K562 (cell line): ENCODE measurements at regions not wholly inside any gene's neighbourhood (a gene's known extent, or its start where the extent isn't known, plus 50 kb on each side); places are given as distances from the start of the nearest gene placed in this dataset.

ENCODE experiments used
- ATAC-seq: fragments of 200-7000 bp; cut with Tn5 transposase; 3 replicates; pipeline ENCODE4 v1.9.1; 2020; ENCODE audit warnings: moderate library complexity
- BruUV-seq: library from RNA; stranded (reverse); fragments of 400-500 nt; replicated peaks from 2 replicates; lab custom pipeline; 2021; lab: Mats Ljungman, UMichigan
- CTCF ChIA-PET: fragments of 300-600 bp; formaldehyde crosslinking; extraction: SDS; loops from one replicate; lab custom pipeline; 2021; ENCODE audit warnings: low intra/inter-chr PET ratio; lab: Yijun Ruan, JAX
- POLR2A ChIA-PET: fragments of 300-600, 350-650 bp; sonication (Branson Sonifier 250); formaldehyde crosslinking; extraction: SDS; loops from one replicate; lab custom pipeline; 2021; ENCODE audit warnings: antibody characterized with exemption, inconsistent platforms; lab: Yijun Ruan, JAX
- DNase-seq, 4 experiments: peaks; one replicate each; pipeline versions ENCODE4 v3.0.0 to v3.0.0-alpha.2; 2011 to 2018; ENCODE audit warnings: low spot score in 3 of 4, mixed read lengths in 3 of 4; ENCODE audit errors: extremely low read depth in 1 of 4
- FAIRE-seq: peaks from 2 replicates; lab custom pipeline; 2011; peaks lifted over from hg19 to GRCh38; lab: Jason Lieb, UNC
- H2AFZ ChIP-seq: 2 replicates; pipeline ENCODE4 v1.6.0; 2011; ENCODE audit warnings: low read depth, low read length, control low read depth, inconsistent platforms
- H3K27ac ChIP-seq: fragments of 200-600 bp; 3 replicates; pipeline ENCODE4 v1.8.0; 2011; ENCODE audit warnings: low read depth, mild to moderate bottlenecking, control low read depth, inconsistent platforms, low read length, moderate library complexity, mixed read lengths; ENCODE audit errors: extremely low read depth
- H3K27me3 ChIP-seq, 2 experiments: fragments of 300-600 bp in 1 of 2; 2 replicates in 1 of 2; 3 replicates in 1 of 2; pipeline versions ENCODE4 v1.6.0 to v1.8.0; 2011; ENCODE audit warnings: inconsistent platforms in 2 of 2, low read length in 2 of 2, mild to moderate bottlenecking in 1 of 2, mixed read lengths in 1 of 2, moderate library complexity in 1 of 2; ENCODE audit not compliant: control insufficient read depth in 2 of 2, insufficient read depth in 2 of 2
- H3K36me3 ChIP-seq: fragments of 300-600 bp; 3 replicates; pipeline ENCODE4 v1.8.0; 2011; ENCODE audit warnings: mild to moderate bottlenecking, low read length, inconsistent platforms; ENCODE audit not compliant: control insufficient read depth, insufficient read depth
- H3K4me1 ChIP-seq, 2 experiments: fragments of 200-600 bp in 1 of 2; replicated peaks in 1 of 2; 2 replicates in 1 of 2; 3 replicates in 1 of 2; pipeline versions ENCODE4 v1.5.1 to v1.8.0; 2011; ENCODE audit warnings: inconsistent platforms in 2 of 2, low read length in 2 of 2, mild to moderate bottlenecking in 1 of 2, mixed read lengths in 1 of 2, moderate library complexity in 1 of 2; ENCODE audit not compliant: control insufficient read depth in 2 of 2, insufficient read depth in 2 of 2
- H3K4me2 ChIP-seq: 2 replicates; pipeline ENCODE4 v1.6.1; 2011; ENCODE audit warnings: low read length, control low read depth, inconsistent platforms, mixed read lengths; ENCODE audit not compliant: insufficient read depth
- H3K4me3 ChIP-seq: fragments of 200-600 bp; sonication (generic), shearing (Covaris generic); 2 replicates; pipeline ENCODE4 v1.5.1; 2016; ENCODE audit warnings: control low read depth, inconsistent platforms
- H3K79me2 ChIP-seq: fragments of 200-600 bp; 3 replicates; pipeline ENCODE4 v1.8.0; 2011; ENCODE audit warnings: low read length, inconsistent platforms; ENCODE audit not compliant: control insufficient read depth, insufficient read depth
- H3K9ac ChIP-seq, 2 experiments: 2 replicates each; pipeline versions ENCODE4 v1.6.0 to v1.6.1; 2011; ENCODE audit warnings: low read depth in 2 of 2, low read length in 2 of 2, control low read depth in 1 of 2, inconsistent platforms in 1 of 2, mild to moderate bottlenecking in 1 of 2, mixed read lengths in 1 of 2; ENCODE audit not compliant: insufficient read depth in 1 of 2
- H3K9me1 ChIP-seq: one replicate; pipeline ENCODE4 v1.6.0; 2011; ENCODE audit warnings: inconsistent platforms, mild to moderate bottlenecking, low read length, moderate library complexity; ENCODE audit not compliant: control insufficient read depth, insufficient read depth
- H3K9me3 ChIP-seq: replicated peaks from 2 replicates; pipeline ENCODE4 v1.5.1; 2011; ENCODE audit warnings: low read depth, low read length, inconsistent platforms; ENCODE audit not compliant: control insufficient read depth, insufficient read depth
- H4K20me1 ChIP-seq: replicated peaks from 2 replicates; pipeline ENCODE4 v1.6.1; 2011; ENCODE audit warnings: low read length, inconsistent platforms, mixed read lengths; ENCODE audit not compliant: control insufficient read depth, insufficient read depth
- ARID3B ChIP-seq: fragments of 250-450 bp; sonication (Bioruptor Pico); IDR thresholded peaks from 2 replicates; pipeline ENCODE4 v1.4.0; 2020; ENCODE audit warnings: borderline replicate concordance
- BHLHE40 ChIP-seq: IDR thresholded peaks from 2 replicates; pipeline ENCODE4 v1.6.1; 2011; ENCODE audit warnings: low read length, improper control_type of control experiment
- CHD1 ChIP-seq: fragments of 200-600 bp; sonication (generic); IDR thresholded peaks from one replicate; pipeline ENCODE4 v1.6.1; 2012; ENCODE audit warnings: mild to moderate bottlenecking, moderate library complexity, low read length, inconsistent platforms
- HNRNPL ChIP-seq: fragments of 200-400 bp; formaldehyde crosslinking; IDR thresholded peaks from 2 replicates; pipeline ENCODE4 v1.6.1; 2017; ENCODE audit warnings: low read depth, mild to moderate bottlenecking, low read length
- NFXL1 ChIP-seq: fragments of 450-650 bp; formaldehyde crosslinking; IDR thresholded peaks from 2 replicates; pipeline ENCODE4 v1.4.0; 2021; ENCODE audit warnings: mild to moderate bottlenecking
- NR4A1 ChIP-seq, 2 experiments: fragments of 250-450 bp in 1 of 2; fragments of 450-650 bp in 1 of 2; sonication (Bioruptor Pico) in 1 of 2; IDR thresholded peaks; 2 replicates each; pipeline versions ENCODE4 v1.4.0 to v1.6.1; 2016 to 2020; ENCODE audit warnings: mild to moderate bottlenecking in 2 of 2, missing compliant biosample characterization in 1 of 2, missing genetic modification characterization in 1 of 2, moderate library complexity in 1 of 2
- POLR2G ChIP-seq: fragments of 200-400 bp; formaldehyde crosslinking; IDR thresholded peaks from 2 replicates; pipeline ENCODE4 v1.6.1; 2017; ENCODE audit warnings: low read depth, mild to moderate bottlenecking, antibody characterized with exemption, low read length, moderate library complexity
- RFX1 ChIP-seq: fragments of 450-650 bp; IDR thresholded peaks from 2 replicates; pipeline ENCODE4 v1.6.1; 2016; ENCODE audit warnings: mild to moderate bottlenecking, moderate library complexity
- RUNX1 ChIP-seq: sonication (generic); IDR thresholded peaks from 2 replicates; pipeline ENCODE4 v1.6.1; 2016; ENCODE audit warnings: antibody characterized with exemption, low read depth
- SMARCA5 ChIP-seq: fragments of 450-650 bp; IDR thresholded peaks from 2 replicates; pipeline ENCODE4 v1.6.1; 2016
- TBP ChIP-seq: optimal IDR thresholded peaks from 2 replicates; pipeline ENCODE3; 2011; ENCODE audit warnings: low read depth, low read length, improper control_type of control experiment
- TRIM24 ChIP-seq, 2 experiments: fragments of 450-650 bp; IDR thresholded peaks; 2 replicates each; pipeline ENCODE4 v1.6.1; 2016
- ZFP1 ChIP-seq: fragments of 450-650 bp; formaldehyde crosslinking; IDR thresholded peaks from 2 replicates; pipeline ENCODE4 v1.4.0; 2020; ENCODE audit warnings: mild to moderate bottlenecking, mixed read lengths
- ZNF395 ChIP-seq: fragments of 200-800 bp; sonication (Bioruptor generic); IDR thresholded peaks from 2 replicates; pipeline ENCODE4 v1.6.1; 2017; ENCODE audit warnings: missing genetic modification characterization, missing compliant biosample characterization
- ZNF830 ChIP-seq: fragments of 250-450 bp; sonication (Bioruptor Pico); IDR thresholded peaks from 2 replicates; pipeline ENCODE4 v1.5.0; 2021; ENCODE audit warnings: mild to moderate bottlenecking
- WGBS: fragments of 100-300 bp; shearing (Covaris generic); methylation state at CpG from one replicate; pipeline ENCODE4 v1.1.6; 2016; ENCODE audit warnings: low coverage, mixed read lengths; ENCODE audit not compliant: insufficient coverage; ENCODE audit errors: missing lambda C conversion rate; 5-methylcytosine and 5-hydroxymethylcytosine counted together
- in situ Hi-C: fragments of 300-500 bp; cut with MboI; formaldehyde crosslinking; loops from 4 replicates; pipeline ENCODE4 v1.15.0; 2018; ENCODE audit warnings: inconsistent platforms, mixed read lengths
- intact Hi-C: fragments of 100-400 bp; cut with micrococcal nuclease; formaldehyde crosslinking; loops from 2 replicates; pipeline ENCODE4 v1.14.2; 2022

GRCh38 chr13:59133903-59134302 lies 1029.8 kb downstream of the DIAPH3 start:
- H3K79me2 ChIP-seq: no peaks in the 10 kb centered on the region
- ChIA-PET POLR2A (no interaction called here), CTCF (no interaction called here)
- H4K20me1 ChIP-seq: no peaks in the 10 kb centered on the region
- intact Hi-C loops: no loop called here
- H3K4me2 ChIP-seq: no peak overlapping the region
- no peak overlapping the region for H3K9ac ChIP-seq
- H3K4me3 ChIP-seq: no peak overlapping the region
- no peaks in the 10 kb centered on the region for H3K36me3 ChIP-seq
- no peak overlapping the region for H2AFZ ChIP-seq
- DNase-seq (no peak), ATAC-seq (no peak)
- TF ChIP-seq BHLHE40 (no peak), POLR2G (no peak), SMARCA5 (no peak)
- TF ChIP-seq, all 486 proteins: peak for 0
- in situ Hi-C loops: no loop called here
- FAIRE-seq: no peak
- H3K4me1 ChIP-seq: no peaks in the 10 kb centered on the region
- no peaks in the 10 kb centered on the region for H3K9me1 ChIP-seq
- no peaks in the 10 kb centered on the region for H3K9me3 ChIP-seq
- H3K27ac ChIP-seq: no peak overlapping the region
- no TSS peak for BruUV-seq
- no peaks in the 10 kb centered on the region for H3K27me3 ChIP-seq
- WGBS: 0% methylated on average over 2 of the region's 3 CpGs

GRCh38 chr13:59144700-59145099 lies 1019.0 kb downstream of the DIAPH3 start:
- DNase-seq (no peak), FAIRE-seq (no peak), ATAC-seq (no peak)
- Histone ChIP-seq H3K4me2 (no peak overlapping the region), H3K27ac (no peak overlapping the region), H3K9ac (no peak overlapping the region), H3K9me3 (no peaks in the 10 kb centered on the region), H2AFZ (no peak overlapping the region), H3K36me3 (no peaks in the 10 kb centered on the region), H3K27me3 (no peaks in the 10 kb centered on the region), H3K9me1 (no peaks in the 10 kb centered on the region), H4K20me1 (no peaks in the 10 kb centered on the region), H3K4me3 (no peak overlapping the region), H3K79me2 (no peaks in the 10 kb centered on the region), H3K4me1 (no peaks in the 10 kb centered on the region)
- BruUV-seq: no TSS peak
- intact Hi-C loops (no loop called here), in situ Hi-C loops (no loop called here)
- CTCF ChIA-PET: no interaction called here
- POLR2A ChIA-PET: no interaction called here
- 0% methylated on average over 1 of the region's 1 CpG for WGBS
- TF ChIP-seq TRIM24 (IDR thresholded peaks at IDR 0.05) (no peak), HNRNPL (no peak), ZFP1 (CRISPR knock-in tag) (no peak), NFXL1 (CRISPR knock-in tag) (no peak), ARID3B (CRISPR knock-in tag) (no peak), RFX1 (no peak), CHD1 (no peak), TBP (no peak), BHLHE40 (no peak), RUNX1 (no peak), ZNF830 (CRISPR knock-in tag) (no peak), ZNF395 (CRISPR knock-in tag) (no peak), NR4A1 (CRISPR knock-in tag; IDR thresholded peaks at IDR 0.05) (no peak), NR4A1 (tag; IDR thresholded peaks at IDR 0.05) (no peak)
